GM18508 (cell line): ENCODE measurements at regions not wholly inside any gene's neighbourhood (a gene's known extent, or its start where the extent isn't known, plus 50 kb on each side); places are given as distances from the start of the nearest gene placed in this dataset.
"Not testable (repeated sequence)": the region's sequence is repeated elsewhere in the genome, so short reads cannot be mapped to it uniquely, and the experiment has no call there.

Source experiments
- ATAC-seq: cut with Tn5 transposase; IDR thresholded peaks from one replicate; pipeline ENCODE4 v1.9.1; 2021; ENCODE audit warnings: moderate number of reproducible peaks; ENCODE audit not compliant: insufficient read depth, unreplicated experiment

DNA sequence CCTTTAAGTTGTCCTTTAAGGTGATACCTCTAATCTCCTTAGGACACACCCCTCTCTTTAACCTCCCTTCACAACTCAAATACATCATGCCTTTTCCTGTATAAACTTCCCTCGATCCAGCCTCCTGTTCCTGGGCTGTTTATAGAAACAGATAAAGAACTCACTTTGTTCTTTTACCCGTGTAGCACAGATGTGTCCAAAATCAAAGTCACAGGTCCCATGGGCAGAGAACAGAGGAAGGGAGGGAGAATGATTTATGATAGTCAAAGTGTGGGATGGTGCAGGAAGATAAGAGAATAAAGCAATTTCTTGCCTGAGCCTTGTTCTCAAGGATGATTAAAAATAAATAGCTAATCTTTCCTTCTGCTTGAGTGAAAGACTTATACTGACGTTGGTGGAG is 50.3 kb upstream of the CABCOCO1 start:
- no peak for ATAC-seq

DNA sequence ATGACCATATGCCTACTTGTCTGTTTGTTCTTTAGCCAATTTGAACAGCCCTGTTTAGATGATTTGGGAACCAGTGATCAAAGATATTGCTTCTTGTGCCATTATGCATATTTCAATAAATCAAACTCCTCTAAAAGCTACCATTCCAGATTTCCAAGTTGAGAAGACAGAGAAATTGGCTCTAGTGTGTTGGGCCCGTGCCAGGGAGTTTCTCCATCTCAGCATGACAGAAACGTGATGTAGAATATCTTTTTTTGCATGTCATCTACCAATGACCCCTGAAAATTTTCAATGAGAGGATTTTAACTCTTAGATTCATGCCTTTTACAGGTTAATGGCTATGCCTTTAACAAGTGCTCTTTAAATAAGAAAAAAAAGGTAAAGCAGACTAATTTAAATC is 50.7 kb upstream of the CABCOCO1 start:
- ATAC-seq: no peak

DNA sequence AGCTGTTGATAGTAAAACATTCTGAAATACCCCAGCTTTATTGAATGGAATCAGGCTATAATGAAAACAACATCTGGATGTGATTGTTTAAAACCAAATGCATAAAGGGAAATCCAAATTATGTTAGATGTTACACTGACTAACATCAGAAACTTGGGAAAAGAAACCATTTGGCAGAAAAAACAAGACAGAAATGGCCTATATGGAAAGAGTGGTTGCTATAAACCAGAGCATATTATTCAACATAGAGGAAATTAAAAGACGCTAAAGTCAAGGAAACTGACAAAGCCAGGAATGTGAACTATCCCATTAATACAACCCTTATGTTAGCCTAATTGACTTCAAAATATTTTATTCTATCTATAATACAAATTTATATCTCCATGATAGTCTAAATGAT is 53.0 kb upstream of the CABCOCO1 start:
- ATAC-seq: no peak

DNA sequence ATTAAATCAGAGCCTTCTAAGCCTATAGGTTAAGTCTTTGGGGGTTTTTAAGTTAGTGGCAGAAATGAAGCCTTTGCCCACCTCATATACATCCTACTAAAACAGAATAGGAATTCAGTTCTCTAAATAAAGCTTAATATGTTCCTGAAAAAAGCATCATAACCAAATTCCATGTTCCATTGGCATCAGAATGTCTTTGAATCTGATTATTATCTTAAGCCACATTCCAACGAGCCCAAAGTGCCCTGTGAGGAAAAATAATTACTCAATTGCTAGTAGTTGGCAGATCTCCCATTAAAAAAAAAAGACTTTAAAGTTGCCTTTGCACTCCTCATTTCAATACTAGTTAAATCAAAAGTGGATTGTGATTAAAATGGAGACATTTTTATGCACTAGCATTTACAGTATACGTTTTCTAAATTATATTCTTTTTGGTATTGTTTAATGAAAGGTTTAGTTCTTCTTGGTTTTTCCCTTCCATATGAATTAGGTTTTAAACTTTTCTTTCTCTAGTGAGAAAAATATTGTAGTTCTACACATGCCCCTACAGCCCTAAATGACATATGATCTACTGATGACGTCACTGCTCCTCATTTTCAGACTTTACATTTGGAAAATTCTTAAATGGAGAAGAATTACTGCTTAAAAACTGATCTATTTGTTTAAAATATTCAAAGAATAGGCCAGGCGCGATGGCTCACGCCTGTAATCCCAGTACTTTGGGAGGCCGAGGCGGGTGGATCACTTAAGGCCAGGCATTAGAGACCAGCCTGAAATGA is 54.3 kb upstream of the CABCOCO1 start:
- ATAC-seq: no peak

DNA sequence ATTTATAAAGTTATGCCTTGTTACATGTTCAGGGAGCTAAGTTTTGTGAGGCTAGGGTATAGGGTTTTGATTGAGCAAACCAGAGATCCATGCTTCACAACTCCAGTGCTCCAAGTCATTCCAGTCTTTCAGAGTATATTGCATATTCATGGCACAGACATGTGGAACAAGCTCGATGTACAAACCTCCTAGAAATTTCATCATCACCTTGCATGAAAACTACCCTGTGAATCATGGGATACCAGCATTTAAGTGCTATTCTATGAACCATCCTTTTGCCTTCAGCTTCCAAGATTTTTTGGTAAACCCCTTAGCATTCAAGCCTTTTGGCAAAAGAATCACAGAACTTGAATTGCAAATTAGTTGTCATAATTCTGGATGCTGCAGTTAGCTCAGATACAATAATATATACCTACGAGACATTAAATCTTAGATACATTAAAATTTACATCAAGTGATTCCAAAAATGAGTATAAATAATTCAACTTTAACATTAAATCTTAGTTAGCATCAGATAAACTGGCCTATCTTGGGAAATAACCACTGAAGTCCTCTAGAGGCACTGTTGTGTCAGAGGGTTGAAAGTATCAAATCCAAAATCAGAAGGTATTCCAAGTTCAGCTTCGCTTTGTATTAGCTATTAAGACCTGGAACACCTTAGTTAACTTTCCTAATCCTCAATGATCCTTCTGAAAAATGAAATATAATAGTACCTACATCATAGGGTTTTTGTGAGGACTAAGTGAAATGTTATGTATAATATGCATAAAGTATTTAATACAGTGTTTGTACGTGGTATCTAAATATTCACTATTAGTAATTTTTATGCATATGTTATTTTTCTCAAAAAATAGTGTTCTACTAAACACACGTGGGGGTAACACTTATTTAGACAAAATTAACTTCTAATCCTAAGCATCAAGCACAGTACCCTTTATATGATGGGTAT is 55.5 kb upstream of the CABCOCO1 start:
- no peak for ATAC-seq

DNA sequence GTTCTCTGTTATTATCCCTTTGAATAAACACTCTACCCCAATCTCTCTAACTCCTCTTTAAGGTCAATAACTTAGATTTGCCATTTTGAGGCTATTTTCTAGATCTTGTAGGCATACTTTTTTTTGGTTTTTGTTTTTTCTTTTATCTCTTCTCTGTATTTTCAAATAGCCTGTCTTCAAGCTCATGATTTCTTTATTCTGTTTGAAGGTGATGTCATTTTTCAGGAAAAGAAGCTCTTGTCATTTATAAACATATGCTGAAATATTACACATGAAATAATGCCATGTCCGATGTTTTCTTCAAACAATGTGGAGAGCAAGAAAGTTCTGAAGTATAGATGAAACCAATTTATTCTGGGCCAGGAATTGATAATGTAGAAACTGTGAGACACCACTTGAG is 57.5 kb upstream of the CABCOCO1 start:
- ATAC-seq: no peak

DNA sequence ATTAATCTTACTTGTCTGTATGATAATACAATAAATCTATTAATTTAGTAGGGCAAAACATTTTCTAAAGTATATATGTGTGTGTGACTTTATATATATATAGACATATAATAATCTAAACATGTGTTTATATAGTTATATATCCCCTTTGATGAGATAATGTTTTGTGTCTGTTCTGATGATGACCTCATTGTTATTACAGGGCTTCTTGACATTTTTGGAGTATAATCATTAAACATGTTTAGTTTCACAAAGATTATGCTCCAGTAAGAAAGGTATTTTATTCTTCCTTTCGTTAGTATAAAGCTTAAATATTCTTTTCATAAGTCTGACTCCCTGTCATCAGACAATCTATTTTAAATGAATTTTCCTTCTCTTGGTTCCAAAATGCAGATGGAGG is 62.3 kb upstream of the CABCOCO1 start:
- ATAC-seq: no peak

DNA sequence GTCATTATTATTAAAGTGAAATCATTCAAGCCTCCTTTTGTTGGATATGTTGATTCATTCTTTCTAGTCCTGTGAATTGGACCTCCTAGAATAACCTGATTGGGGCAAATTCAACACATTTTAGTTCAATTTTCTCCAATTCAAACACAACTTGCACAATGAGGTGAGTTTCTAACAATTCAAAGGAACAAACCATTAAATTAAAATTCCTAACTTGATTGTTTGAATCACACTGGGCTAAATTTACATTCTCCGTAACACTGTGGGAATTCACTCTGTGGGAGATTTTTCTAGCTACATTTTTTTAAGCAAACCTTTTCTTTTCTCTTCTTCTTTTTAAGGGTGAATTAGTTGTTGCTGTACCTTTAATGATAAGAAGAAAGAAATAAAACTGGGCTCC is 68.3 kb upstream of the CABCOCO1 start:
- no peak for ATAC-seq

DNA sequence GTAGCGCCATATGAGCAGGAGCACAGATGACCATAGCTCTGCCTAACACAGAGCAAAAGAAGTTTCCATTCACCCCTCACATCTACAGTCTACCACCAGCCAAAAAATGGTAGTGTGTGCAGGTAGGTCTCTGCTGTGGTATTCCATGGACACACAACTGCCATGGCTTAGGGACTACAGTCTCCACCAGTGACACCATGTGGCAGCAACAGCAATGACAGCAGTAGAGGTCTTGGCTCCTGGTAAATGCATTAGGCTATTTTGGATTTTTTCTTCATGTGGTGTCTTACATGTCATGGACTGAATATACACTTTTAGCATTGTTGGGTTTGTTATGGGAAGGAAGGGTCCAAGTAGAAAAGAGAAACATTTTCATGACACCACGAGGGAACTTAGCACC is 70.1 kb upstream of the CABCOCO1 start:
- ATAC-seq: peak; percentile 63

DNA sequence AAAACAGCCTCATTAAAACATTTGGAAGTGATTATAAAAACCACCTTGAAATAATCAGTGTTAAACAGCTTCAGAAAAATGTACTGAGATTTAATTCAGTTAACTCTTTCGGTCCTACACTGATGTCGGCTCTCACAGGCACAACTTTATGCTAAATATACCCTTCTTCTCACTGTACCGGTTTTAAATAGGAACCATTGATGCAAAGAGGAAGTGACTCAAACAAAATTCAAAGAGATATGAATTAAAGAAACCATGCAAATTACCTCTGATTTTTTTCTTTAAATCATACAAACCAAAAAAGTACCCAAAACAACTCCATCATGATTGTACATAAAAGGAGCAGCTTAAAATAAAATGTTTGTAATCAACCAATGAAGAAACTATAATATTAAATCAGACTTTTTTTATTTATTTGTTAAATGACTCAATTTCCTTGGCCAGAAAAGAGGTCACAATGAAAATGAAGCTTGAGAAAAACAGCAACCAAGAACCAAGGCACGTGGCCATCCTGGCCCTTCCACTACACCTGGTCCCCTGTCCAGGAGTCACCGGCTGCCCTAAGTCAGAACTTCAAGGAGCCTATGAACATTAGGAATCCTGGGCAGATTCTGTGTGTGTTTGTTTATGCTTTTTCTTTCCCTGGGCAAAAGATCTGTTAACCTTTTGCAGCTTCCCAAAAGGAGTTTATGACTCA is 73.0 kb upstream of the CABCOCO1 start:
- no peak for ATAC-seq

DNA sequence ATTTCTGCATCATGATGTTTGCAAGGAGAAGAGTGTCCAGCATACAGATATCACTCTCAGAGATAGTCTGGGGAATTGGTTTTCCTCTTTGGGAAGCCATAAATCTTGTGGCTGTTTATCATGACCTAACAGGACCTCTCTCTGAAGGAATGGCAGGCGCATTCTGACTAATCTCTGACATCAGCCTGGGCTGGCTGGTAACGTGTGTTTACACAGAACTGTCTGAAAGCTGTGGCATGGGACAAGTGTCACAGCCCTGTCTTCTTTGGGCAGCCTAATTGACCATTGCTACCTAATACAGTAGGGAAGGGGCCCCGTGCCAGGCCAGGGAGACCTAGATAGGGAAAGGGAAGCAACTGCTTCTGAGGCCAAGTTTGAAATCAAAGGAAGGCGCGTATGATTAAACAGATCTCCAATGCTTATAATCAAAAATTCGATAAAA is 73.9 kb upstream of the CABCOCO1 start:
- no peak for ATAC-seq

DNA sequence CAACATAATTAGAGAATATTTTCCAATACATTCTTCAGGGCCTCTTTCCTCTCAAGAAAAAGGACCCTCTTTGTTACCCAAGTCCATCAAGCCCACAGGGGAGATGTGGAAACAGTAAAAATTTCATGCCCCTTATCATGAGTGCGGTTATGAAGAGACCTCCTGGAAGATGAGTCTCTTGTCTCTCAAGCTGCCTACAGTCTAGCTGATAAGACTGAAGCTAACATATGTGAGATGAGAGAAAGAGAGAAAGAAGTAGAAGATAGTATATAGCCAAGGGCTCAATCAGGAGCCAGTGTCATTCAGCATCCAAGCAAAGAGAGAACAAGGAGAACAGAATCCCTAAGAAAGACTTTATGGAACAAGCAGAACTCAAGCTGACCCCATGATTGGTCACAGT is 75.9 kb upstream of the CABCOCO1 start:
- ATAC-seq: no peak

DNA sequence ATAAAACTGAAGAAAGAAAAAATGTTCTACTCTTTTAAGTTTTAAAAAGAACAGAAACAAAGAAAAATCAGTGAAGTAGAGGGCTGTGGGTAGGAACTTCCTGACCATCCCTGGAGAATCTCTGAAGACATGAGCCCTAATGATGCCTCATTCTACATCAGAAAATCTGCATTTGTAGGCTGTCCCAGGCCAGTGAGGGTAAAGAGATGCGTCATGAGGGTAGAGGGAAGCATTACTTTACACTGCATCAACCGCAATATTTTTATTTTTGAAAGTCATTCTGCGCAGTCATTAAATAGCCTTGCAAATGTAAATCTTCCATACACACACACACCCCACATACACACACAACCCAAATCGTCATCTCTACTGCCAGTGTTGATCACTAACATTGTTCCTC is 82.1 kb upstream of the CABCOCO1 start:
- no peak for ATAC-seq

DNA sequence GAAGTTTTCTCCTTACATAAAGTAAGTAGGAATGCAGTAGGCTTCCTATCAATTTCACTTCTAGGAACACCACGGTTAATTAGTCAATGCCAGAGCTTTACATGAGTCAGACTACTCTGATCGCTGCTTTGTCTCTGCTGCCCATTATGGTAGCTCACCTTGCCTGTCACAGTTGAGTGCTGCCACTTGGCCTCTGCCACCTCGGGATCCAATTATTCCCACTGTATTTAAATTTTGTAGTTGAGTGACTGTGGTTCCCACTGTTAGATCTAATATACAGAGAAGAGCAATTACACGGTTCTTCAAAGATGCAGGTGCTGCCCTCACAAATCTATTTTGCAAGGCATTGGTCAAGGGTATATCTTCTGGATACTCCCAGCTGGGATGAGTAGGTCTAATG is 92.5 kb upstream of the CABCOCO1 start:
- not testable (repeated sequence) for ATAC-seq

DNA sequence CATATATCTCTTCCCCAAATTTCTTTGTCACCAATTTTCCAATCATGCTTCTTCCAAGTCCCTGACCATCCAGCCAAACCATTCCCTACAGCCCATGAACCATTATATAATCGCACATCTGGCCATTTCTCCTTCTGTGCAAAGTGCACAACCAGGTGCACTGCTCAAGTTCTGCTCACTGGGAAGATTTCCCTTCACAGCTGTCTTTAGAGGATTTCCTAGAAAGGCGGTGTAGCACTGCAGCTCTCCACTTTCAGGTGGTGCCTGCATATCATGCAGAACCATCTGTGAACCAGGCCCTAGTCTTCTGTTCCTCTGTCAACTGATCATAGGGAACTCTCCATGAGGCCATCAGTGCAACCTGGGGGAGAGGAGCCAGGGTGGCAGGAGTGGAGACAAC is 95.0 kb upstream of the CABCOCO1 start:
- no peak for ATAC-seq

DNA sequence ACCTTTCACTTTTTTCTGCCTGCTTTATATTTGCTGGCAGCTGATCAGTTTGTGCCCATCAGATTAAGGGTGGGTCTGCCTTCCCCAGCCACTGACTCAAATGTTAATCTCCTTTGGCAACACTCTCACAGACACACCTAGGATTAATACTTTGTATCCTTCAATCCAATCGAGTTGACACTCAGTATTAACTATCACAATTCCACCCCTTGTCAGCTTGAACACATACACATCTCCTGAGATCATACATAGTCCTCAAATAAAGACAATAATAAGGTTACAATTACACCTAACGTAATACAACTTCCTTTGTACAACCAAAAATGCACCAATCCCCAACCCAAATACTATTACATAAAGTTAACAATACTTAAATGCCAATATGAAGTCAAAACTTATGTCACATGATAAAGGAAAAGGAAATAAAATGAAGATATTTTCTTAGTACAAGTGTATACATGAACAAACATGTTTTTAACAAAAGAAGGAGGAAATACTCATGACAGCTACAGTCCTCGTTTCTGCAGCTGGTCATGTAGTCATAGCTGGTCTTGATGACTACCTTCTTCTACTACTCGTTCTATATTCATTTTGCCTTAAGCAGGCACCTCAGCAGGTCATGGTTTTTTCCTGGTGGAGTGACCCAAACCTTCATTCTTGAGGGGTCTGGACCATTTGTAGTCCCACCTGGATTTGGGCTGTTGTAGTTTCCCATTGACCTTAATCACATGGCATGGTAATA is 96.7 kb upstream of the CABCOCO1 start:
- ATAC-seq: no peak

DNA sequence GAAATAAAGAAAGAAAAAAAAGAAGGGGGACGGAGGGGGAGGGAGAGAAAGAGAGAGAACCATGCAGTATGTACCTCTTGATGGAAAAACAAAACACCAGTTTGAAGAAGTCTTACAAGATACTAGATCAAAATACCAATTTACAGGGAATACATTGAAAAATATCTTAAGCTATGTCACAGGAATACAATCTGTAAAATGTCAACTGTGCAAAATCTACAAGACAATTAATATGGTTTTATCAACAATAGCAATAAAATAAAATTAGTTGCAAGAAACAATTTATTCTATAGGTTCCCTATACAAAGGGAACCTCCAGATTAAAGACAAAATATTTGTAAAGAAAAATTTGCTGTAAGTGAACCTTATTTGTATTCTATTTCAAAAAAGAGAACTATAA is 98.3 kb upstream of the CABCOCO1 start:
- no peak for ATAC-seq

DNA sequence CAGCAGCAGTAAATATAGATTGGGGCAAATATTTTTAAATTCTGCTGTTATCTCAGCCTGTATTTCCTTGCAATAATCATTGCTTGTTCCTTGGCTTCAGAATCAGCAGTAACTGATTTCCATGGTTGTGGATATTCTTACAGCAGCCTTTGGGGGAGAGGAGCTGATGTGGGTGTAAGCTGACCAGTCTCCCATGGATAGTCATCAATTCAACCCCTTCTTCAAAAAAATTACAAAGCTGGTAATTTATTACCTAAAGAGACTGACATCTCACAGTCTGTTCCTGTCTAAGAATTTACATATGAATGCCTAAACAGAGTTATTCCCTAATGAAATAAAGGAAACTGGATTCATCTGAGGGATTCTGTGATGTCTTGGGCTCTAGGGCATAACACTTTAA is 103.1 kb upstream of the CABCOCO1 start:
- no peak for ATAC-seq

DNA sequence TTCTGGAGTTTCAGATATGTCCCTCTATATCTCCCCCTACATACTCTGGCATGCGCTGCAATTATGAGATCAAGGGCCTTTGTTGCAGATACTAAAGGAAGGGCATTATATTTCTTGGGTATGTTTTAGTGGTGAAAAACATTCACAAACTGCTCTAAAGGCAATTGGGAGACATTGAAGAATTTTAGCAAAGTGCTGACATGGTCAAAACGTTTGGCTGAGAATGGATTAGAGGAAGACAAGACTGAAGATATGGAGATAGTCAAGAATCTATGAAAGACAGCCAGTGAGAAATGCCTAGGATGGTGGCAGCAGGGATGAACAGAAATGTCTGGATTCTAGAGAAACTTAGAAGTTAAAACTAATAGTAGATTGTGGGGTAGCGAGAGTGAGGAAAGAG is 104.5 kb upstream of the CABCOCO1 start:
- no peak for ATAC-seq

DNA sequence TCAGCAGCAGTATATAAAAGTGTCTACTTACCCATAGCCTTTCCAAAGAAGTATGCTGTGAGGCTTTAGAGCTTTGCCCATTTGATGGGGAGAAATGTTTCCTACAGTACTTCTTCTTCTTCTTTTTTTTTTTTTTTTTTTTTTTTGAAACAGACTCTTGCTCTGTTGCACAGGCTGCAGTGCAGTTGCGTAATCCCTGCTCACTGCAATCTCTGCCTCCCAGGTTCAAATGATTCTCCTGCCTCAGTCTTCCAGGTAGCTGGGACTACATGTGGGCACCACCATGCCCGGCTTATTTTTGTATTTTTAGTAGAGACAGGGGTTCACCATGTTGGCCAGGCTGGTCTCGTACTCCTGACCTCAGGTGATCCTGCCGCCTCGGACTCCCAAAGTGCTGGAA is 101.7 kb upstream of the TMEM26 start:
- no peak for ATAC-seq
